ENCODE measurements at regions not wholly inside any gene's neighbourhood (a gene's known extent, or its start where the extent isn't known, plus 50 kb on each side); places are given as distances from the start of the nearest gene placed in this dataset.

- TF ChIP-seq POLR2AphosphoS5 (IDR thresholded peaks at IDR 0.05; ENCODE audit: low read depth) = no peak
- no peak for TF ChIP-seq CTCF (IDR thresholded peaks at IDR 0.05; ENCODE audit: insufficient read depth, low read length)
- TF ChIP-seq, protein P1, sequence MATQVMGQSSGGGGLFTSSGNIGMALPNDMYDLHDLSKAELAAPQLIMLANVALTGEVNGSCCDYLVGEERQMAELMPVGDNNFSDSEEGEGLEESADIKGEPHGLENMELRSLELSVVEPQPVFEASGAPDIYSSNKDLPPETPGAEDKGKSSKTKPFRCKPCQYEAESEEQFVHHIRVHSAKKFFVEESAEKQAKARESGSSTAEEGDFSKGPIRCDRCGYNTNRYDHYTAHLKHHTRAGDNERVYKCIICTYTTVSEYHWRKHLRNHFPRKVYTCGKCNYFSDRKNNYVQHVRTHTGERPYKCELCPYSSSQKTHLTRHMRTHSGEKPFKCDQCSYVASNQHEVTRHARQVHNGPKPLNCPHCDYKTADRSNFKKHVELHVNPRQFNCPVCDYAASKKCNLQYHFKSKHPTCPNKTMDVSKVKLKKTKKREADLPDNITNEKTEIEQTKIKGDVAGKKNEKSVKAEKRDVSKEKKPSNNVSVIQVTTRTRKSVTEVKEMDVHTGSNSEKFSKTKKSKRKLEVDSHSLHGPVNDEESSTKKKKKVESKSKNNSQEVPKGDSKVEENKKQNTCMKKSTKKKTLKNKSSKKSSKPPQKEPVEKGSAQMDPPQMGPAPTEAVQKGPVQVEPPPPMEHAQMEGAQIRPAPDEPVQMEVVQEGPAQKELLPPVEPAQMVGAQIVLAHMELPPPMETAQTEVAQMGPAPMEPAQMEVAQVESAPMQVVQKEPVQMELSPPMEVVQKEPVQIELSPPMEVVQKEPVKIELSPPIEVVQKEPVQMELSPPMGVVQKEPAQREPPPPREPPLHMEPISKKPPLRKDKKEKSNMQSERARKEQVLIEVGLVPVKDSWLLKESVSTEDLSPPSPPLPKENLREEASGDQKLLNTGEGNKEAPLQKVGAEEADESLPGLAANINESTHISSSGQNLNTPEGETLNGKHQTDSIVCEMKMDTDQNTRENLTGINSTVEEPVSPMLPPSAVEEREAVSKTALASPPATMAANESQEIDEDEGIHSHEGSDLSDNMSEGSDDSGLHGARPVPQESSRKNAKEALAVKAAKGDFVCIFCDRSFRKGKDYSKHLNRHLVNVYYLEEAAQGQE (IDR thresholded peaks at IDR 0.05; ENCODE audit: insufficient replicate concordance, low read depth) = no peak
These were observed 263.5 kb downstream of the NFKBIZ start for GRCh38 chr3:102112704-102113230.

Measured in HL-60 (cell line).